A549 (cell line): ENCODE measurements at regions not wholly inside any gene's neighbourhood (a gene's known extent, or its start where the extent isn't known, plus 50 kb on each side); places are given as distances from the start of the nearest gene placed in this dataset.

Source experiments
- CEBPB ChIP-seq, 2 experiments: fragments of >200 bp in 1 of 2; sonication (Bioruptor Twin) in 1 of 2; formaldehyde crosslinking in 1 of 2; IDR thresholded peaks; 2 replicates each; pipeline ENCODE4 v1.6.1; 2012 to 2016
- EHMT2 ChIP-seq: fragments of 200-600 bp; sonication (generic); IDR thresholded peaks from 2 replicates; pipeline ENCODE4 v1.6.1; 2016; ENCODE audit warnings: antibody characterized with exemption, low read depth, mild to moderate bottlenecking, moderate library complexity
- EP300 ChIP-seq, 2 experiments: fragments of >200 bp; sonication (Bioruptor Twin); formaldehyde crosslinking; IDR thresholded peaks; 2 replicates in 1 of 2; 3 replicates in 1 of 2; pipeline ENCODE4 v1.6.1; 2016 to 2017

DNA sequence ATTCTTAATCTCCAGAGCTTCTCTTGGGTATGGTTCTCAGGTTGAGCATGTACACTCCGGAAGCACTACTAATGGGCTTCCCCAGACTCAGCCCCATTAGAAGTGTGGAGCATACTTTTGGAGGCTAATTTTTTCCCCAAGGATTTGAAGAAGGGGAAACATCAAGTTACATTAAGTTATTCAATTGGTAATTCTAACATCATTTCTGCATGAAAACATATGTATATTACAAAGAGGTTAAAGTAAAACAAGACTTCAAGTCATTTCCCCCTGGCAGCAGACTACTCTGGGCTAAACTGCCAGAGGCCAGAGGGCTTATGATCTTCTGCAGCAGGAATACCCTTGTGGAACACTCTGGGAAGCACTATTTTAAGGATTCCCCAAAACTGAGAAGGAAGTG lies 227.7 kb upstream of the STK17B start:
- TF ChIP-seq CEBPB (IDR thresholded peaks at IDR 0.05) (no peak), EHMT2 (no peak), EP300 (IDR thresholded peaks at IDR 0.05) (no peak)
